PC-9 (cell line): ENCODE measurements at regions not wholly inside any gene's neighbourhood (a gene's known extent, or its start where the extent isn't known, plus 50 kb on each side); places are given as distances from the start of the nearest gene placed in this dataset.

Experiments used
- CTCF ChIP-seq: fragments of 200-600 bp; sonication (generic); conservative IDR thresholded peaks from 2 replicates; pipeline ENCODE4 v1.6.1; 2017; ENCODE audit warnings: mixed run types, antibody characterized with exemption, mild to moderate bottlenecking, moderate library complexity
- EZH2 ChIP-seq: fragments of 200-600 bp; sonication (generic); IDR thresholded peaks from 2 replicates; pipeline ENCODE4 v1.8.0; 2017; ENCODE audit warnings: antibody characterized with exemption, low read depth

- TF ChIP-seq CTCF (no peak), EZH2 (no peak)
Observed at GRCh38 chr6:21300439-21300838, 293.1 kb upstream of the SOX4 start.
